ENCODE measurements at regions not wholly inside any gene's neighbourhood (a gene's known extent, or its start where the extent isn't known, plus 50 kb on each side); places are given as distances from the start of the nearest gene placed in this dataset.

- TF ChIP-seq CTCF (IDR thresholded peaks at IDR 0.05) (no peak), POLR2A (IDR thresholded peaks at IDR 0.05) (no peak)
Observed at GRCh38 chr13:105952973-105953290, 582.5 kb downstream of the EFNB2 start.

All from right lobe of liver (tissue), 4 donors.